Gastroesophageal sphincter (tissue), 4 donors: ENCODE measurements at regions not wholly inside any gene's neighbourhood (a gene's known extent, or its start where the extent isn't known, plus 50 kb on each side); places are given as distances from the start of the nearest gene placed in this dataset.

Experiments used
- ATAC-seq: fragments of 150-250 bp; one replicate; pipeline ENCODE4 v1.9.1; 2016; ENCODE audit warnings: mild to moderate bottlenecking, moderate library complexity
- H3K27ac ChIP-seq, 4 donors: fragments of 200-600 bp; sonication (generic) in 3 of 4; 1 replicate in 3 of 4; 2 replicates in 1 of 4; pipeline ENCODE4 v1.5.1; 2016 to 2019
- H3K27me3 ChIP-seq: fragments of 200-600 bp; sonication (generic); one replicate; pipeline ENCODE4 v1.5.1; 2019
- H3K36me3 ChIP-seq, 2 donors: fragments of 200-600 bp; sonication (generic); one replicate each; pipeline ENCODE4 v1.5.1; 2019; ENCODE audit warnings: control low read depth in 1 of 2
- H3K4me1 ChIP-seq, 3 donors: fragments of 200-600 bp; sonication (generic); 1 replicate in 2 of 3; 2 replicates in 1 of 3; pipeline ENCODE4 v1.5.1; 2016 to 2019; ENCODE audit warnings: control low read depth in 2 of 3
- H3K4me3 ChIP-seq, 2 donors: fragments of 200-600 bp; sonication (generic); one replicate each; pipeline ENCODE4 v1.5.1; 2019; ENCODE audit warnings: mild to moderate bottlenecking in 1 of 2, moderate library complexity in 1 of 2
- H3K9me3 ChIP-seq, 3 donors: fragments of 200-600 bp; sonication (generic); one replicate each; pipeline ENCODE4 v1.5.1; 2017 to 2019; ENCODE audit warnings: control low read depth in 2 of 3
- EP300 ChIP-seq: sonication (generic); formaldehyde crosslinking; IDR thresholded peaks from one replicate; pipeline ENCODE4 v1.6.1; 2017; ENCODE audit warnings: antibody characterized with exemption, mild to moderate bottlenecking
- POLR2A ChIP-seq, 2 donors: fragments of 450-650 bp; IDR thresholded peaks; one replicate each; pipeline ENCODE4 v1.6.1; 2017; ENCODE audit warnings: antibody characterized with exemption in 2 of 2, mild to moderate bottlenecking in 2 of 2, moderate library complexity in 1 of 2
- POLR2AphosphoS5 ChIP-seq: sonication (generic); formaldehyde crosslinking; IDR thresholded peaks from one replicate; pipeline ENCODE4 v1.6.1; 2017; ENCODE audit warnings: antibody characterized with exemption
- WGBS, 2 donors: methylation state at CpG; one replicate each; pipeline ENCODE4 v1.1.5; 2018; ENCODE audit warnings: low coverage in 1 of 2; 5-methylcytosine and 5-hydroxymethylcytosine counted together
- TF ChIP-seq, protein P1 (sequence below), 4 experiments: fragments of 200-600 bp in 2 of 4; fragments of 450-650 bp in 2 of 4; sonication (generic) in 1 of 4; IDR thresholded peaks; one replicate each; pipeline ENCODE4 v1.5.1; 2017 to 2019; ENCODE audit warnings: antibody characterized with exemption in 4 of 4, mild to moderate bottlenecking in 2 of 4, moderate library complexity in 2 of 4

DNA sequence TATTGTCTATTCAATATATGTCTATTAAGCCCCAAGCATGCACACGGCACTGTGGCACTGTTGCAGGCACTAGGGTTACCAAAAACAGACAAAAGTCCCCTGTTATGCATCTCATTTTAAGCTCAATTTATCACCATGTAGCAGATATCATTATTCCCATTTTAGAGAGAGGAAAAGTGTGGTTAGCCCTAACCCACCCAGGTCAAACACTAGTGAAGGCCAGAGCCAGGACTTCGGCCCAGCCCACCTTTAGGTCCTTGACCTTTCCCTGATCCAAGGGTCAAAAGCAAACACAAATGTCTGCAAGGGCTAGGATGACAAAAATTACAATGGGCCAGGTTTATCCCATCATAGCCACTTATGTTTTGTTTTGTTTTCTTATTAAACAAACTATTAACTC is 130.3 kb upstream of the NUDT7 start:
- Histone ChIP-seq H3K9me3 (no peaks in the 10 kb centered on the region), H3K27me3 (peaks cover 17% of the 10 kb centered on the region), H3K36me3 (no peaks in the 10 kb centered on the region), H3K4me3 (no peak overlapping the region), H3K4me1 (no peaks in the 10 kb centered on the region), H3K27ac (no peak overlapping the region)
- 64 to 69% methylated on average over 2 of the region's 2 CpGs for WGBS, 2 donors
- ATAC-seq: no peak
- TF ChIP-seq EP300 (no peak), POLR2AphosphoS5 (no peak), POLR2A (IDR thresholded peaks at IDR 0.05) (no peak)
- TF ChIP-seq, protein P1, sequence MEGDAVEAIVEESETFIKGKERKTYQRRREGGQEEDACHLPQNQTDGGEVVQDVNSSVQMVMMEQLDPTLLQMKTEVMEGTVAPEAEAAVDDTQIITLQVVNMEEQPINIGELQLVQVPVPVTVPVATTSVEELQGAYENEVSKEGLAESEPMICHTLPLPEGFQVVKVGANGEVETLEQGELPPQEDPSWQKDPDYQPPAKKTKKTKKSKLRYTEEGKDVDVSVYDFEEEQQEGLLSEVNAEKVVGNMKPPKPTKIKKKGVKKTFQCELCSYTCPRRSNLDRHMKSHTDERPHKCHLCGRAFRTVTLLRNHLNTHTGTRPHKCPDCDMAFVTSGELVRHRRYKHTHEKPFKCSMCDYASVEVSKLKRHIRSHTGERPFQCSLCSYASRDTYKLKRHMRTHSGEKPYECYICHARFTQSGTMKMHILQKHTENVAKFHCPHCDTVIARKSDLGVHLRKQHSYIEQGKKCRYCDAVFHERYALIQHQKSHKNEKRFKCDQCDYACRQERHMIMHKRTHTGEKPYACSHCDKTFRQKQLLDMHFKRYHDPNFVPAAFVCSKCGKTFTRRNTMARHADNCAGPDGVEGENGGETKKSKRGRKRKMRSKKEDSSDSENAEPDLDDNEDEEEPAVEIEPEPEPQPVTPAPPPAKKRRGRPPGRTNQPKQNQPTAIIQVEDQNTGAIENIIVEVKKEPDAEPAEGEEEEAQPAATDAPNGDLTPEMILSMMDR (IDR thresholded peaks at IDR 0.05): no peak

DNA sequence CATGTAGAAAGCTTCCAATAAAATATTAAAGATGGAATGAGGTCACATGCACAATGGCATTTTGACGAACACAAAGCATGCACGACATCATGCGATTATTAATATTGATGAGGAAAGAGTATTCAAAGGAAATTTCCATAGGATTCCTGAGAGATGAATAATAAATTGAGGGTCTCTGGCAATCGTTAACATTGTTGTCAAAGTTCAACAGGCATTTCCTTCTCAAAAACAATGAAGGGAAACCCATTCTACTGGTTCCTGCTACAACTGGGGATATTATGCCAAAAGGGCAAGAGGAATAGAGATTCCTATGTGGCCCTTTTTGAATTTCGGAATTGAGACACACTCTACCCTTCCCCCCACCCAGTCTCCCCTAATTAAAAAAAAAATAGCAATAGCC is 128.3 kb upstream of the NUDT7 start:
- Histone ChIP-seq H3K36me3 (no peaks in the 10 kb centered on the region), H3K4me3 (no peak overlapping the region), H3K27ac (no peak overlapping the region), H3K4me1 (no peaks in the 10 kb centered on the region), H3K27me3 (peaks cover 9% of the 10 kb centered on the region), H3K9me3 (peaks cover 0 to under 1% (median 0%) of the 10 kb centered on the region in 3 donors)
- 51 to 56% methylated on average over 5 of the region's 5 CpGs for WGBS, 2 donors
- ATAC-seq: no peak
- TF ChIP-seq EP300 (no peak), POLR2A (IDR thresholded peaks at IDR 0.05) (no peak), POLR2AphosphoS5 (no peak)
- TF ChIP-seq, protein P1 (IDR thresholded peaks at IDR 0.05): no peak

DNA sequence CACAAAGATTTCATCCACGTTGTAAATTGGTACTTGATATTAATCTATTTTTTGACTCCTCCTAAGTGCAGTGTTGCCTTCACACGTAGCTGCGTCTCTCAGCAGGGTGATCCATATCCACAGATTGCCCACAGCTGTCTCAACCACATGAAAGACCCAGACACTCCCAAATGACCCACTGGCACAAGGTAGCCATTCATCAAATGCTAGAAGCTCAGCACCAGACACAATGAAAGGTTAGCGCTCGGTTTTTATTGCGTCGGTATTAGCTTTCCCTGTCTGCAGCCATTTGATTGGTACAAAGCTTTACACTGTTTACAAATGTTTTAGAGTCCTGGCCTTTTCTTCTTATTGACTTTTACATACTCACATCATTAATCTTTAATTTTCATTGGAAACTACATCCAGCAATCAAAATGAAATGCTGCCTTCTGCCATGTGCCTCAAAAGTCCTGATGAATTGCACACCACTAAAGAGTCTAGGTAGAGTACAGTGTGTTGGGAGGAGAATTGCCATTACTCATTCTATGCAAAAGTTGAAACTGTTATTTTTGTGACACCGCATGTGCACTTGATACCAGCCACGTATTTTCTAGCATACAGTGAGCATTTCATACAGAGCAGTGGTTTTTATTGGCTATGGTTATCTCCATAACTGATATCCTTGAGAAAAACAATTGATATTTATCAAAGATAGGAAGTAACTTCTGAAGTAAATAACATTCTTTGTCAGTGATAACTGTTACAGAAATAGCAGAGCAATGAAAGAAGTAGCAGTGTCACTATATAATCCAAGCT is 127.3 kb upstream of the NUDT7 start:
- no peak for ATAC-seq
- peaks cover 9% of the 10 kb centered on the region for H3K27me3 ChIP-seq
- no peaks in the 10 kb centered on the region for H3K4me1 ChIP-seq
- H3K9me3 ChIP-seq: peaks cover 0 to 10% (median 0%) of the 10 kb centered on the region in 3 donors
- H3K27ac ChIP-seq: no peak overlapping the region
- no peaks in the 10 kb centered on the region for H3K36me3 ChIP-seq
- H3K4me3 ChIP-seq: no peak overlapping the region
- TF ChIP-seq, protein P1 (IDR thresholded peaks at IDR 0.05): no peak
- no peak for TF ChIP-seq POLR2A (IDR thresholded peaks at IDR 0.05)
- 25 to 37% methylated on average over 9 of the region's 9 CpGs for WGBS, 2 donors

DNA sequence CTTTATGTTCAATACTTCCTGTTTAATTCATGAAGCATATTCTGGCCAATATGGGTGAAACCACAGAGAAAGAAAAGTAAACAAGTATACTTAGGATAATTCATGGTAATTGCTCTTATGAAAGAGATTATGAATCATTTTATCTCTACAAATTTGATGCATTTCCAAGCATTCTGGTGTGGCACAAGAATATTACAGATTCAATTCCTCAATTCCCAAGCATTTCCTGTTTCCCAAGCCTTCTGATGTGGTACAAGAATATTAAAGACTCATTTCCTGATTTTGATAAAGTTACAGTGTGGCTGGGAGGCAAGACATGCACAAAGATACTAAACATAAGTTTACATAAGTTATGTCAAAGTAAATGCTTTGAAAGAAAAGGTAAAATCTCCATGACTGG is 126.1 kb upstream of the NUDT7 start:
- Histone ChIP-seq H3K9me3 (peaks cover 0 to 22% (median 0%) of the 10 kb centered on the region in 3 donors), H3K36me3 (no peaks in the 10 kb centered on the region), H3K27ac (no peak overlapping the region), H3K4me3 (no peak overlapping the region), H3K4me1 (no peaks in the 10 kb centered on the region), H3K27me3 (peaks cover 9% of the 10 kb centered on the region)
- ATAC-seq: no peak
- TF ChIP-seq EP300 (no peak), POLR2AphosphoS5 (no peak), POLR2A (IDR thresholded peaks at IDR 0.05) (no peak)
- TF ChIP-seq, protein P1 (IDR thresholded peaks at IDR 0.05): no peak

DNA sequence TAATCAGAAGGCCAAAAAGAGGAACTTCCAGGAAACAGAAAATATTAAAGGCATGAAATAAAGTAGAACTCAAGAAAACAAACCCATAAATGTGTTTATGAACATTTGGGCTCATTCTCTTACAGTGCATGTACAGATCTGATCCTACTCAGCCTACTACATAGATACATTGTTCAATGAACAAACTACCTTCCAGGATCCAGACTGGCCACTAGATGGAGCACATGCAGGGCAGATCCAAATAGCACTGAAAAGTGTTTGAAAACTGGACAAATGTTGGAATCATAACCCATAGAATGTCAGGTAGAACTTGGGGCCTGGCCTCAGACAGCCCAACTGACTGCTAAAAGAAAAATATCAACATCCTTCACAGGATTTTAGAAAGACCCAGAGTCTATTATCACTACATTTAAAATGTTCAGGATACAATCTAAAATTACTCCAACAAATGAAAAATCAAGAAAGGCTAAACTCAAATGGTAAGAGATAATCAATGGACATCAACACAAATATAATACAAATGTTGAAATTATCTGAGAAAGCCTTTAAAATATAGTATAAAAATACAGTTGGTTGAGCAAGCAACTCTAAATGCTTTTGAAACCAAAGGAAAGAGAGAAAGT is 122.4 kb upstream of the NUDT7 start:
- H3K27me3 ChIP-seq: peaks cover 9% of the 10 kb centered on the region
- H3K9me3 ChIP-seq: peaks cover 0 to 33% (median 0%) of the 10 kb centered on the region in 3 donors
- H3K27ac ChIP-seq: no peak overlapping the region
- H3K4me1 ChIP-seq: no peaks in the 10 kb centered on the region
- no peaks in the 10 kb centered on the region for H3K36me3 ChIP-seq
- TF ChIP-seq, protein P1 (IDR thresholded peaks at IDR 0.05): peak in 2 of 4 experiments; percentile 18 to 43
- no peak for TF ChIP-seq EP300
- no peak for ATAC-seq
- H3K4me3 ChIP-seq: no peak overlapping the region
